22Rv1 (cell line): ENCODE measurements at regions not wholly inside any gene's neighbourhood (a gene's known extent, or its start where the extent isn't known, plus 50 kb on each side); places are given as distances from the start of the nearest gene placed in this dataset.

Experiments
- CTCF ChIP-seq: fragments of 450-650 bp; IDR thresholded peaks from 2 replicates; pipeline ENCODE4 v1.5.1; 2017; ENCODE audit warnings: mild to moderate bottlenecking
- ZFX ChIP-seq: fragments of 450-650 bp; IDR thresholded peaks from 2 replicates; pipeline ENCODE4 v1.6.1; 2017; ENCODE audit warnings: antibody characterized with exemption, borderline replicate concordance

GRCh38 chr21:27764056-27764455 lies 797.2 kb upstream of the ADAMTS5 start:
- TF ChIP-seq CTCF (no peak), ZFX (no peak)
